NT2/D1 (cell line): ENCODE measurements at regions not wholly inside any gene's neighbourhood (a gene's known extent, or its start where the extent isn't known, plus 50 kb on each side); places are given as distances from the start of the nearest gene placed in this dataset.

ENCODE experiments used
- DNase-seq: peaks from one replicate; pipeline ENCODE4 v3.0.0-alpha.2; 2011; ENCODE audit warnings: low read depth, low spot score
- H3K27me3 ChIP-seq: 2 replicates; pipeline ENCODE4 v1.6.0; 2011; ENCODE audit warnings: mild to moderate bottlenecking; ENCODE audit not compliant: insufficient read length, insufficient read depth
- H3K36me3 ChIP-seq: 2 replicates; pipeline ENCODE4 v1.6.1; 2011; ENCODE audit warnings: mild to moderate bottlenecking, low read length, mixed read lengths; ENCODE audit not compliant: insufficient read depth, insufficient read length
- H3K4me1 ChIP-seq: 2 replicates; pipeline ENCODE4 v1.5.1; 2011; ENCODE audit not compliant: insufficient read depth, insufficient read length
- H3K4me3 ChIP-seq: 2 replicates; pipeline ENCODE4 v1.5.1; 2011; ENCODE audit warnings: low read depth; ENCODE audit not compliant: insufficient read length
- H3K9ac ChIP-seq: 2 replicates; pipeline ENCODE4 v1.6.0; 2011; ENCODE audit warnings: low read depth; ENCODE audit not compliant: insufficient read length
- H3K9me3 ChIP-seq: 2 replicates; pipeline ENCODE4 v1.5.1; 2011; ENCODE audit warnings: mild to moderate bottlenecking, low read length; ENCODE audit not compliant: insufficient read depth
- SUZ12 ChIP-seq: IDR thresholded peaks from 2 replicates; pipeline ENCODE4 v1.6.1; 2011; ENCODE audit not compliant: insufficient read length, insufficient read depth; ENCODE audit errors: extremely low read depth
- YY1 ChIP-seq: IDR thresholded peaks from 2 replicates; pipeline ENCODE4 v1.6.1; 2011; ENCODE audit not compliant: insufficient read length, insufficient read depth
- ZNF274 ChIP-seq: IDR thresholded peaks from 2 replicates; pipeline ENCODE4 v1.6.1; 2011; ENCODE audit warnings: mild to moderate bottlenecking, low read depth, low read length

DNA sequence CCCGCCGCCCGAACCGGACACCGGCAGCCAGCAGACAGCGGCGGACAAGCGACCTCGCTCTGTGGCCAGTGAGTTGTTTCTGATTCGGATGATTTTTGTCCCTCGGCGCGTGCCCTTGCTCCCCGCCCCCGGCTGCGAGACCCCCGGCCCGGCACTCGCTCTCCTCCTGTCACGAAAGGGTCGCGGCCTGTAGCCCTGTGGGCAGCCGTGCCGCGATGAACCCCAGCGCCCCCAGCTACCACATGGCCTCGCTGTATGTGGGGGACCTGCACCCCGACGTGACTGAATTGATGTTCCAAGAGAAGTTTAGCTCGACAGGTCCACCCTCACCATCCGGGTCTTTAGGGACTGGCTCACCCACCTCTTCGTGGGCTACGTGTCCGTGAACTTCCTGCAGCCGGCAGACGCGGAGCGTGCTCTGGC lies 1257.5 kb upstream of the ACVR2A start:
- Histone ChIP-seq H3K9me3 (no peaks in the 10 kb centered on the region), H3K36me3 (no peaks in the 10 kb centered on the region), H3K9ac (no peak overlapping the region), H3K4me1 (no peaks in the 10 kb centered on the region), H3K27me3 (no peaks in the 10 kb centered on the region), H3K4me3 (no peak overlapping the region)
- DNase-seq: no peak
- TF ChIP-seq SUZ12: no peak
- TF ChIP-seq YY1: no peak
- TF ChIP-seq ZNF274: no peak

DNA sequence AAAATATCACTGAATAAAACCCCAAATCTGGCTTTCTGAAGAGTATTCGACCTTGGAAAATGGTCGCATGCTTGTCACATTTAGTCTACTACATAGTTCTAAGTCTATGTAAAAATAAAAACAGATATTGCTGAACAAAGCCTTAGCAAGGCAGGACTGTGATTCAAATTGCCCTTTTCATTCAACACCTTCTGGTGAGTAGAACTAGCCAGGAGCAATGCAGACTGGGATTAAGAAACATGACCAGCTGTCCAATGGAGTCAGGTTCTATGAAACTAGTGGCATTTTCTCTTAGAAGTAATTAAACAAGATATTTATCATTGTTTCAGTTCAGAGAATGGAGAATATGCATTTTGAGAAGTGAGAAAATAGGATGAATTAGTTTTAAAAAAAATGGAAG lies 1260.5 kb upstream of the ACVR2A start:
- TF ChIP-seq YY1 (no peak), SUZ12 (no peak), ZNF274 (no peak)
- Histone ChIP-seq H3K4me3 (no peak overlapping the region), H3K36me3 (no peaks in the 10 kb centered on the region), H3K4me1 (no peaks in the 10 kb centered on the region), H3K9me3 (no peaks in the 10 kb centered on the region), H3K27me3 (no peaks in the 10 kb centered on the region), H3K9ac (no peak overlapping the region)
- DNase-seq: no peak

DNA sequence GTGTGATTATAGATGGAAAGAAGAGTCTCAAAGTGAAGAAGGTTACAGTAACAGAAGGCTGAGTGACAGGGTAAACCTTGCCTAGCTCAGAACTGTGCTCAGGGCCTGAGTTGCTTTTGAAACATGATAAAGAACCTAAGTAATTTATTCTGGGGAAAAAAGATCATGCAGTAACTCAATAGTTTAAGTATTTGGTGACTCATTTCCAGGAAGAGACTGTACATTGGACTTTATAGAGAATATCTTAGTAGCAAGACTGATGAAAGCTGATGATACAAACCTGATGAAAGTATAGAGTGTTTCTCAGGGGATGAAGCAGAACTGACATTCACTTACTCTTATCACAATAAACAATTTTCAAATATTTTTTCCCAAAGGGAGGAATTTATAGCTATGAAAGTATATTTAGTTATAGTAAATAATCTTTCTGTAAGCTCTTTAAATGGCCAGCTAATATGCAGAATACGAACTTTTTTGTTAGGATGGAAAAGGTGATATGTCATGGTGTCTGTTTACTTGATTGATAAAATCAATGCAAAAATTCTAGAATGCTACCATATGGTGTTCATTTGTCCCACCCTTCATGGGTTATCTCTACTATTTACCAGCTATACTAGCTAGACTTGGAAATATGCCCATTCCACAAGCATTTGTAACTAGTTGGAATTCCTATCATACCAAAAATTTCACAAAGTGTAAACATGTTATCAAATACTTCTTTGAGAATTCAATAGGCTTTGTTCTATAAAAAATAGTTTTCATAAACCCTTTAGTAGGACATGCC lies 1265.5 kb upstream of the ACVR2A start:
- no peaks in the 10 kb centered on the region for H3K4me1 ChIP-seq
- no peaks in the 10 kb centered on the region for H3K36me3 ChIP-seq
- DNase-seq: no peak
- H3K9me3 ChIP-seq: no peaks in the 10 kb centered on the region
- H3K9ac ChIP-seq: no peak overlapping the region
- no peak overlapping the region for H3K4me3 ChIP-seq
- H3K27me3 ChIP-seq: no peaks in the 10 kb centered on the region
- TF ChIP-seq SUZ12 (no peak), YY1 (no peak), ZNF274 (no peak)

DNA sequence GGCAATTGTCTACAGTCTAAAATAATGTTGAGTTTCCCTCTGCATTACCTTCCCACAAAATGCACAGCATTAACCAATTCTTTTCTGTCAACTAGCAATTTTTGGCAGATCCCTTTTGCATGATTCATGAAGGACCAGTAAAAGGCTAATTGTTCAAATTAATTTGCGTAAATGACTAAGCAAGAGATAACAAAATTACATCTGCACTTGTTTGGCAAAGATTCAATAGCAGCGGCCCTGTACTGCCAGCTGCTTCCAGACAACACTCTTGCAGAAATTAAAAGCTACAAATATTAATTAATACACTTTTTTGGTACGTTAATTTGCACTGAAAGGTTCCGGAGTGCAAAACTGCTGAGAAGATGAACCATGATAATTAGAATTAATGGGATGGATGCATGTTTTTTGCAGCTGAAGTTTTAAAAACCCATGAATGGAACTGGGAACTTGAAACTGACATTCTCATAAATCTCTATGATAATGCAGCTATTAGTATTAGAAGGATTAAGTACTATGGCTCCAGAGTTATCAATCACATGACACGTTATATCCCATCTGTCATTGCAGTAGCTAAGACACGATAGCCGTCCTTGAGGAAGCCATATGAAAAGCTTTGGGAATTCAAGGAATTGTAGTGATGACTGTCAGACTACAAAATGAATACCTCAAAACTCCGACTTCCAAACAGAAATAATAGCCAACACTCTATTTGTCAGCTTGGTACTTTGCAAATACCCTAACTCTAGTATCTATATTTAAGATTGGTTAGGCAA lies 1268.3 kb upstream of the ACVR2A start:
- Histone ChIP-seq H3K36me3 (no peaks in the 10 kb centered on the region), H3K9me3 (no peaks in the 10 kb centered on the region), H3K9ac (no peak overlapping the region), H3K4me1 (no peaks in the 10 kb centered on the region), H3K4me3 (no peak overlapping the region), H3K27me3 (no peaks in the 10 kb centered on the region)
- TF ChIP-seq ZNF274 (no peak), YY1 (no peak), SUZ12 (no peak)
- DNase-seq: no peak

DNA sequence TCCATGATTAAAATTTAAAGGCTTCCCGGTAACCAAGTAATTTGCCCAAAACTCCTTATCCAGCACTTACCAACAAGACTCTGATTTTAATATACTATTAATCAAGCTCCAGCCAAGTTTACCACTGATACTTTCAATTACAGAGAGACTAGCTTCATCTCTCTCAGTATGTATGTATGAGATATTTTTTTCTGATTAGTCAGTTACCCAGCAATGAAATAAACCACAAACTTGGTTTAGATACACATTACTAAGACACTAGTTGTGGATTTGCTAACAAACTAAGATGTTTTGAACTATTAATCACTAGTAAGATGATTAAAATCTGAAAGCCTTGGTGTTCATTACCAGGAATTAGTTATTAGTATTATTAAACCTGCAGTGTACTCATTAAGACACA lies 1272.2 kb upstream of the ACVR2A start:
- DNase-seq: no peak
- H3K27me3 ChIP-seq: no peaks in the 10 kb centered on the region
- no peaks in the 10 kb centered on the region for H3K36me3 ChIP-seq
- H3K4me1 ChIP-seq: no peaks in the 10 kb centered on the region
- no peak overlapping the region for H3K4me3 ChIP-seq
- H3K9me3 ChIP-seq: no peaks in the 10 kb centered on the region
- H3K9ac ChIP-seq: no peak overlapping the region
- no peak for TF ChIP-seq SUZ12
- no peak for TF ChIP-seq YY1
- TF ChIP-seq ZNF274: no peak

DNA sequence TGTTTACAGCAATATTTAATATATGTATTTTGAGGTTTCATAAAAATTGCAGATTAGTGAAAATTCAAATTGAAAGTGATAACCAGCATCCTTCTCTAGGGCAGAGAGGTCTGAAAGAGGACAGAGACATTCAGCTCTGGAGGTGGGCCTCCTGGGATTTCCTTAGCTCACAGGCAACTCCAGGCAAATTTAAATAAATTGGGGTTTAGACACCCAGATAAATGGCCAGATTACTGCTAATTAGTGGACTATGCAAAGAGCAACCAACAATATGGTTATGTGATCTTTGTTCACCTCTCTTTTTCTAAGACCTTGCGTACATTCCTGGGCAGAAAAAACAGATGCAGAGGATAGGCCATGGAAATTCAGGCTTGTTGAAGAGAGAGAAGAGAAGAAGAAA lies 1282.8 kb upstream of the ACVR2A start:
- H3K27me3 ChIP-seq: no peaks in the 10 kb centered on the region
- H3K9ac ChIP-seq: no peak overlapping the region
- H3K4me1 ChIP-seq: no peaks in the 10 kb centered on the region
- H3K36me3 ChIP-seq: no peaks in the 10 kb centered on the region
- H3K4me3 ChIP-seq: no peak overlapping the region
- H3K9me3 ChIP-seq: no peaks in the 10 kb centered on the region
- no peak for TF ChIP-seq ZNF274
- no peak for TF ChIP-seq YY1
- no peak for TF ChIP-seq SUZ12
- no peak for DNase-seq

DNA sequence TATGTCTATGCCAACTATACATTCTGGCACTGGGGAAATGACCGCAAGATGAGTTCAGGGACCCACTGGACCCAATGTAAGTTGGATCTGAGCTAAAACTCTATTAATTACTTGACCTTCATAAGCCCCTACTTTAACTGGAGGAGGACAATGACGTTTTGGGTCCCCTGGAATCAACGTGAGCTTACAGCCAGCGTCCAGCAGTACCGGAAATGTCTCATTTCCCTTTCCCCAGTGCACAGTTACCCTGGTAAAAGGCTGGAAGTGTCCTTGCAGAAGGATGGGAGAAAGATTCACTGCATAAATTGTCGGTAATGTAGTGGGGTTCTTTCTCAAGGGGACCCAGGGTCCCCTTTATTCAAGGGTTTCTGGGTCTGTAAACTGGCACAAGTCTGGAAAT lies 1297.6 kb upstream of the ACVR2A start:
- no peak overlapping the region for H3K9ac ChIP-seq
- no peaks in the 10 kb centered on the region for H3K4me1 ChIP-seq
- H3K27me3 ChIP-seq: no peaks in the 10 kb centered on the region
- H3K36me3 ChIP-seq: no peaks in the 10 kb centered on the region
- no peaks in the 10 kb centered on the region; the same call in 1 of the 2 replicates for H3K9me3 ChIP-seq
- TF ChIP-seq SUZ12 (no peak), YY1 (no peak), ZNF274 (no peak)
- DNase-seq: no peak
- H3K4me3 ChIP-seq: no peak overlapping the region
